Fibroblast of skin of right biceps (primary cell): ENCODE measurements at regions not wholly inside any gene's neighbourhood (a gene's known extent, or its start where the extent isn't known, plus 50 kb on each side); places are given as distances from the start of the nearest gene placed in this dataset.

Experiments used
- DNase-seq: peaks from one replicate; pipeline ENCODE4 v3.0.0-alpha.2; 2013

DNA sequence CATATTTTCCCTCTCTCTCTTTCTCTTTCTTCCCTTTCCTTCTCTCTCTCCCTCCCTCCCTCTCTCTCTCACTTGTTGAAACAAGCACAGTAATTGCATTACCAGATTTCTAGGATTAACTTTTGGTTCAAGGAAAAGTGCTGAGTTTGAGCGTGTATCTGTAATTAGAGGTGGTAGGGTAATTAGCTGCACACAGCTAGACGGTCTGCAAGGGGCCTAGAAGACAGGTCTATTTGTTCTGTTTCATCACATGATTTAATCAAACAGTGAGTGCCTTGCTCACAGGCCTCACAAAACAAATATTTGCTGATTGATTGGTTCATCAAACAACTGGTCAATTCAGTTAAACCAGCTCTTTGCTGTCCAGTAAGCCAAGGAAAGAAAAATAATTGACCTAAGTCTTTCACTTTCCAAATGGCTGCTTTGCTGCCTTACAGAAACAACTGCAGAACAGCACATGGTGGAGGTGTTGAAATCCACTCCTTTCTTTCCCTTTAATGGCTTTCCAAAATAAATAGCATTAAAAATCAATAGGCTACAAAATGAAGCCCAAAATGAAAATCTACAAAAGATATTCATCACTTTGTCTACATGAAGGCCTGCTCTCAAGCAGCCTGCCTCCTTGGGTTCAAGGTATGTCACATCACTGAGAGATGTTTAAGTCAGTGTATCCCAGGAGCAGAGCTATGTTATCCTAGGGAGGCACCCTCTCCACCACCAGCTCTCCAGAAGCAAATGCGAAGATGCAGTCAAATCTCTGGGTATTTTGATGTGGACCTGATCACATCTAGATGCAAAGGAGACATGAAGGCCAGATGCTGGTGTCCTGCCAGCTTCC lies 264.4 kb upstream of the SIX2 start:
- no peak for DNase-seq

DNA sequence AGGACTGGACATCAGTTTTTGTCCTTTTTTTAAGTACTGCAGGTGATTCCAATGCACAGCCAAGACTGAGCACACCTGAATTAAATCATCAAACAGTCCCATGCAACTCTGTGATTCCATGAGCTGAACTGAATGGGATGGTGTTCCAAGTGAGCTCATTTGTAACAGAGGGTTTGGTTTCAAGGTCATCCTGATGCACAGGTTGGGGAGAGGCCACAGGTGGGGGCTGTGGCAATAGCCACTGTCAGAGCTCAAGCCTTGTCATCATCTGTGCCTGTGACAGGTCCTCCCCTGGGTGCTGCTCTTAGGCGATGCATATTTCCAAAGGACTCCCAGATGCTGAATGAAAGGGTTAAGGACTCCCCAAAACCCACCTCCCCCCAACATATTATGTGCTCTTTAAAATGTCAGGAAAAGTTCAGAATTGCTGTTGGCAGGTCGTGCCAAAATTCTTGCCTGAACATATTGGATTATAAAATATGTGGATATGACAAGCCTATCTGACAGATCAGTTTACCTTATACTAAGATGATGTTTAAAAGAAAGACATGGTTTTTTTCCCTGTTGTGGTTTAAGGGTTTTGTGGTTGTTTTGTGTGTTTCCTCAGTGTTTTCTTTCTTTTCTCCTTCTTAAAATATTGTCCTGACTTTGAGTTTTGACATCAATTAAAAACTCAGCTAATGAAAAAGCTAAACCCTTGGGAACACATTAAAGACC lies 263.5 kb upstream of the SIX2 start:
- no peak for DNase-seq

DNA sequence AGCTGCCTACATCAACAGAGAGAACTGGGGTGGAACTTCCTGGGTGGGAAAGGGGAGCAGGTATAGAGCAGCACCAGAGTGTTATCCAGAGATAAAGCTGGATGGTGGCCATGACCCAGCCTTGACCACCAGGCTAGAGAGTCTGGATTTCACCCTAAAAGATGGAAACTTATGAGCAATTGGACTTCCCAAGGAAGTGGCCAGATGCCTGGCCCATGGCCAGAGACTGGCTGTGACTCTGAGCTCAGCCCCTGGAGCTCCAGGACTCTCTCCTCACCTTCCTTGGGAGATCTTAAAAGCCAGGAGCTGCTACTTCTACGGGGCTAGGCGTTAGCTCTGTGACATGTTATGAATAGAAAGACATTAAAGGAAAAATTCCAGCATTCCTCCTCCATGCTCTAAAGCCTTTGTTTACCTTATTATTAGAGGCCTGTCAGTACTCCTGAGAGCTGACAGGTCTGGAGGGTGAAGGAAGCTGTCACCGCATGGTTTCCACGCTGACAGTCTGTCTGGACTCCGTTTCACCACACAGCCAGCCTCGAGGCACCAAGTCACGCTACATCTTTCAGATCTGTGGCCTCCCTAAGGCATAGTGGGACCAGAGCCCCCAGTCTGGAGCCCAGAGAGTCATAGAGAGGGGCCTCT lies 260.0 kb upstream of the SIX2 start:
- peak; percentile 19 for DNase-seq

DNA sequence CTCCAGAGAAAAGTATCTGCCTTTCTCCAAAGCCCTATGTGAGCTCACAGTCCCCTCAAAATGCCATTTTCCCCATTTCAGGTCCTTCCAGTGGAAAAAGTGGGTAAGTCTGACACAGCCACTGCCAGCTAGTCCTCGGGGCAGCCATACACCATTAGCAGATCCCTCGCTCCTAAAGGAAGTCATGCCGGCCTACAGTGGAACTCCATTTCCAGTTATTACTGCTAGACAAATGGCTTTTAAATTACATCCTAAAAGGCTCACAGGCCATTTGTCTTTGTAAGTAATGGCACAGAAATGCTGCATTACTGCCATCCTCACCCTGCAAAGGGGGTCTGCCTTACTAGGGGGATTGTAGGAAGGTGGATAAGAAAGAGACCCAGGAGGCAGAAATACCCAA lies 259.4 kb upstream of the SIX2 start:
- no peak for DNase-seq

DNA sequence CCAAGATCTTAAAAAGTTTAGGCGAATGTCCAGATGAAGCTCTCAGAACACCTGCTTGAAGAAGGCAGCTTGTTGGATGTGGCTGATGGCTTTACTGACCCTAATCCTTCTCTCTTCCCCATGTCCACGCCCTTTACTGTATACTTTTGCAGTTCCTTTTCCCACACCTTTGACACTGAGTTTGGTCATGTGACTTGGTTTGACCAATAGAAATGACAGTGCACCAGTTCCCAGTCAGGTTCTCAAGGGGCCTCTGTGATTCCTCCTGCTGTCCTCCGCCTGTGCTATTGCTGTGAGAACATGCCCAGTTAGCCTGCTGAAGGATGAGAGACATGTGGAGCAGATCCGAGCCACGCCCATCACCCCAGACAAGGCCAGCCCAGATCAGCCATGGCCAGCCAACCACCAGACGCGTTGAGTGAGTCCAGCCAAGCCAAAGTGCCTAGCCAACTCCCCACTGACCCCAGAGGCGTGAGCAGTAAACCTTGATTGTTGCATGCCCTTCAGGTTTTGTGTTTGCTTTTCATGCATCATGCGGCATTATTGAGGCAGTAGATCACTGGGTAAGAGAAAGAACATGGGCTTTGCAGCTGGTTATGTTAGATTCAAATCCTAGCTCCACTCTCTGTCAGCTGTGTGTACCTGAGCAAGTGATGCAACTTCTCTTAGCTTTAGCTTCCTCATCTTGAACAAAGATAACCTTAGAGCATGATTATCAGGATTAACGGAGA lies 258.0 kb upstream of the SIX2 start:
- no peak for DNase-seq

DNA sequence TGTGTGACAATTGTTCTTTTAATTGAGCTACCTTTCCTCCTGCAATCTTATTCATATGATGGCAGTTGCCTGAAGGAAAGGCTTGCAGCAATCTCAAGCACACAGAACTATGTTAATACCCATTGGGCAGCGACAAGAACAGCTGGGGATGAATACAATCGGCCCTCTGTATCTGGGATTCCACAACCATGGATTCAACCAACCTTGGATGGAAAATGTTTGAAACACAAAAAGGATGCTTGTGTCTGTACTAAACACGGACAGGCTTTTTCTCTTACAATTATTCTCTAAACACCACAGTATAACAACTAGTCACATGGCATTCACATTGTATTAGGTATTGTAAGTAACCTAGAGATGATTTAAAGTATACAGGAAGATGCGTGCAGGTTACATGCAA lies 256.1 kb upstream of the SIX2 start:
- no peak for DNase-seq

DNA sequence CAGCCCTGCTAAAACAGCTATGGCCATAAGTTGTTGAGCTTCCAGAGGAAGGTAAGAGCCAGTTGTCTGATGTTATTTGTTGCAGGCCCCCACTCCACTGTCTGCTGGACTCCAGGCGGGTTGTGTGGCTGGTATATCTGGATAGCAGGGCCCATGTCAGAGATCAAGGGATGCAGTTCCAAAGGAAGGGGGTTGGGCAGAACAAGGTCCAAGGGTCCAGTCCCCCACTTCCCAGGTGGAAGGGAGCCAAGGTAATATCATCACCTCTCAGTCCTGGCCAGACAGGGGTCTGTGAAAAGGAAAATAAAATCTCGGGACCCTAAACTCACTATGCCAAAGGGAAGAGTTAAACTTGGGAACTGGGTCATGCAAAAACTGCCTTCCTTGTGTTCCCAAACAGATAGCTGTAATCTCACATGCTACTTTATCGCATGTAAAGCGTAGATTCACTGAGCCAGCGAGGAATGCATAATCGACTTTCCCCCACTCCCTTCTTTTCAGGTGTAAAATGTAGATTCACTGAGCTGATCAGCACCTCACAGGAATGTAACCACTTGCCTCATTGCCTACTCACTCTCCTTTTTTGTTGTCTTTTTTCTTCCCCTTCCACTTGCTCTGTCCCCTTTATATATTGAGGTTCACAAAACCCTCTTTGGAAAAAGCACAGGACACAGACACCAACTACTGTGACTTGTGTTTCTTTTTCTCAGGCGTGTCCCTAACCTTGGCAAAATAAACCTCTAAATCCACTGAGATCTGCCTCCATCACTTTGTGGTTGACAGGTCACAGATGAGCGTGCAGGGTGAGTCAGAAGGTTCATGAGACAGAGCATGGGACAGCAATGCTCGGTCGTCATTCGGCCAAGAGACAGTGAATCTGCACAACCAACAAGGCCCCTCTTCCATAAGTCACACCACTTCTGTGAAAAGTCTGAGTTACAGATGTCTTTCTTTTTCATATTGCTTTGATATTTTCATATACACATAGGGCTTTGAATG lies 255.3 kb upstream of the SIX2 start:
- peak; percentile 48 for DNase-seq

DNA sequence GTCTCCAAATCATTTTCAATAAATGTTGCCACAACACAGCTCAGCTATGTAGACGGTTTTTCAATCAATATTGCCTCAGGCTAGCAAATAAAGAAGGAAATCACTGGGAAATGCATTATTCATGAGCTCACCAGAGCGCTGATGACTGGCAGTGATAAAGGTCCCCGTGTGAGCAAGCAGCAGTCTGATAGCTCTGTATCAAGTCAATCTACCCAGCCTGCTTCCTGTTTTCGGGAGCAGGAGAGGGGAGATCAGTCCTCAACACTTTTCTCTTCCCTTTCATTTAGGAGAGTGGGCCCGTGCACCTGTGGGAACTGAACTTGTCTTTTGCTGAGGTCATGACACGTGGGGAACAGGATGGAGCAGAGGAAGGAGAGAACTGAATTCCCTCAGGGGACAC lies 253.9 kb upstream of the SIX2 start:
- no peak for DNase-seq

DNA sequence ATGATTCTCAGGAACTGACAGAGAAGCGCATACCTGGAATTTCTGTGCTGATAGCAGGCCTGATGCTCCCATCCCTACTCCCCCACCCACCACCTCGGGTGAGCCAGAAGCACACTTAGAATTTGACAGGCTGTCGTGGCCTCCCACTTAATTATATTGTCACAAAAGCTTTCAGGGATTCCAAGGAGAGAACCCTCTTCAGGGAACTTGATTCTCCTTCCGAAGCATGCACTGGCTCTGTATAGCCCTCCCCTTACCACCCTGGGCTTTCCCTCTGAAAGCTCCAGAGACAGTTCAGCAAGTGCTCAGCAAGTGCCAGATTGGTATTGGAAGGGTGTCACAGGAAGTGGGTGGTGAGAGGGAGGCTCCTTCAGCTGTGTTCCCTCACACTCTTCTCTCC lies 252.5 kb upstream of the SIX2 start:
- no peak for DNase-seq

DNA sequence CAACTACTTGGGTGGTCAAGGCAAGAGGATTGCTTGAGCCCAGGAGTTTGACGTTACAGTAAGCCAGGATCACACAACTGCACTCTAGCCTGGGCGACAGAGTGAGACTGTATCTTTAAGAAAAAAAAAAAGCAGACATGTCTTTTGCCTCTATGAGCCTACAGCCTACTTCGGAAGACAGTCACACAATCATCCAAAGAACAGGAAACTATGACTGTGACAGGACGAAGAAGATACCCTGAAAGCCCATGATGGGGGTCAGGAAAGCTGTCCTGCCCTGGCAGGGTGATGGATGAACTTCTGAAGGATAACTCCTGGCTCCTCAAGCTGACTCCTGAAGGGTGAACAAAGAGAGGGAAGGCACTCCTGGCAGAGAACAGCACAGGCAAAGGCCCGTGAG lies 251.7 kb upstream of the SIX2 start:
- DNase-seq, result no peak

DNA sequence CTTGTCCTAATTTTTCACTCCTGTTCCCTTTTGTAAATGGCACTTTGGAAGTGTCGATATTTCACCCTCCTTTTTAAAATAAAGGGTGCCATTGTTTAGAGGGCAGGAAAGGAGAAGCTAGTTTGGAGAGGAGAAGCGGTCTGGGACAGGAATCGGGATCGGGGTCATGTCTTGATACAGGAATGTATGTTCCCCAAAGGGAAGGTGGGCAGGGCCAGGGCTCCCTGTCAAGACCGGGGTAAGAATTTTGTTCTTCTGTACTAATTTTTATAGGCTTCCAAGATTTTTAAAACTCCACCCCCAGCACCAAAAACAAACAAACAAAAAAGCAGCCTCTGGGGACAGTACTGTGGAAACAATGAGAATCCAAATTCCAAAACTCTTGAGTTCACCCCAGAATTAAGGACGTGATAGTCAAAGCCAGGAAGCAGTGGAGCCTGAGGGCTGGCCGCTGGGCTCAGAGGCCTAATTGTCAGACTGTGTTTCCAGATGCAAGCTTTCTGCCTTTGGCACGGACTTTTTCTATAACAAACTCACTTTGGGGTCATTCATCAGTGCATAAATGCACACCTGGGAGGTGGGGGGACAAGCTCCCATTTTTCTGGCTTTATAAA lies 250.4 kb upstream of the SIX2 start:
- no peak for DNase-seq

DNA sequence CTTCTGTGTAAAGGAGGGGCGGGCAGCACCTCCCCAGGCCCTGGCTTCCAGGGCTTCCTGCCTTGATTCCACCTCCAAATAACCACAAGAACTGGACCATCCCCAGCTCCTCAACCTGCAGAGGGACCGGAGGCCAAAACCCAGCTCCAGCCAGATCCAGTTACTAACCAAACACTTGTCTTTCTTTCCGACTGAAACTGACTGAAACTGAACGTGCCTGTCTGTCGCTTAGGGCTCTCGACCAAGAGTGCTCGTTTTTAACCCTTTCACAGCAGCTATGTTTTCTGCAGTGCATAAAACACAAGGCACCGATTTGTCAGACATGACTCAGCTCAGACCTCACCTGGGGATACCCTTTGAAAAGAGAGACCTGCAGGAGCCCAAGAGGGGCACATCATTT lies 249.9 kb upstream of the SIX2 start:
- DNase-seq, result no peak

DNA sequence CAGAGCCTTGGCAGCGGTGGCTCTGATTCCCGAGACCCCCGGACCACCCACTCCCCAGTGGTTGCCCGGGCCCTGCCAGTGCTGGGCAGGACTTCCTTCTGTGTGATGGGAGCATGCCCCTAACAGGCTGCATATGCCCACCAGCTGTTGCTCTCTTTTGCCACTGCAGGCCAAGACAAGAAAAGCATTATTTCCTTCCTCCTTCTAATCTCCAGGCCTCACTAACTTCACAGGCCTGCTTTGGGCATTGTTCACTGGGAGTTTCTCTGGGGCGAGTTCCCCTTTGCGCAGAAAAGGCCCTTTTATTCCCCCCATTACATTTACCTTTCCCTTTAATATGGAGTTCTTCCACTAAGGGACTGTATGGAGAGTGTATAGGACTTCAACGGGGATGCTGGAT lies 249.1 kb upstream of the SIX2 start:
- no peak for DNase-seq

DNA sequence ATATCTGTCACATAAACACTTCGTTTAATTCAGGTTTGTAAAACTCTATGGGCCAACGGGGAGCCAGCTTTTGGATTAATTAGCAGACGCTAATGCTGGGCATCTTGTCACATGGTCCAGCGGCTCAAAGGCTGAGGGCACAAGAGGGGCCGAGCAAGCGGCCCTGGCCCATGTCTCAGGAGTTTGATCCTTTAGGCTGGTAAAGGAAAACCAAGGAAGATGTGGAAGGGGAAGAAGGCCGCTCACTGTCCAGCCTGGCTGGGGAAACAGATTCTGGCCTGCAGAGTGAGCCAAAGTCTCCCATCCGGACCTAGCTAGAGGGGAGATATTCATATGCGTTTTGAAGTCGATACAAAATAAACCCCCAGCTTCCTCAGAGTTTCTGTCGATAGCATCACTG lies 248.6 kb upstream of the SIX2 start:
- DNase-seq, result no peak

DNA sequence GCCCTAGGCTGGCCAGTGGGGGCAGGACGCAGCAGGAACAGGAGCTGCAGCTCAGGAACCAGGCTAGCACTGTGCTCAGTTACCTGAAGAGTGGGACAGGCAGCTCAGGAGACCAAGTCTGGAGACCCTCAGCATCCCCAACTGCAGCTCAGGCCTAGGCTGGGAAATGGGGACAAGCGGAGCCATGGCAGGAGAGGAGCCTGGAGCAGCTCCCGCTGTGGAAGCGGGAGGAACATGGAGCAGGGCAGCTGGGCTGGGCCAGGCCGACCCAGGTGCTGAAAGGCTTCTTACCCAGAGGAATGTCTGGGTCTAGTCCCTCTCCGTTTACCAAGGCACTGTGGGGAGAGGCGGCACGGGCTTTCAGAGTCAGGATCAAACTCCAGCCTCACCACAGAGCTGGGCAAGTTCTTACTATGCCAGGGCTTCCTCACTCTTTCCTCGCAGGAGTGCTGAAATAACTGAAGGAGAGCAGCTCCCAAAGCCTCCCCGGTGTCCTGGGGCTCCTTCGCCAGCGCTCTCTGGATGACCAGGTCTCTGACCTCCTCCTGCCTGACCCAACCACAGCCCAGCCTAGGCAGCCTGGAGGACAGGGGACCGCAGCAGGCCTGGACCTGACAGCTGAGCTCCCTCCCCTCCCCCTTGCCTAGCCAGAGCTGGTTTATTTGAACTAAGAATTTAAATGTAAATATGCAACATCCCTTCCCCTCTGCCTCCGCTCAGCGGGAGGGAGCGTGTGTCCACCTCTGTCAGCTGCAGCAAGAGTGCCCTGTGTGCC lies 247.8 kb upstream of the SIX2 start:
- no peak for DNase-seq

DNA sequence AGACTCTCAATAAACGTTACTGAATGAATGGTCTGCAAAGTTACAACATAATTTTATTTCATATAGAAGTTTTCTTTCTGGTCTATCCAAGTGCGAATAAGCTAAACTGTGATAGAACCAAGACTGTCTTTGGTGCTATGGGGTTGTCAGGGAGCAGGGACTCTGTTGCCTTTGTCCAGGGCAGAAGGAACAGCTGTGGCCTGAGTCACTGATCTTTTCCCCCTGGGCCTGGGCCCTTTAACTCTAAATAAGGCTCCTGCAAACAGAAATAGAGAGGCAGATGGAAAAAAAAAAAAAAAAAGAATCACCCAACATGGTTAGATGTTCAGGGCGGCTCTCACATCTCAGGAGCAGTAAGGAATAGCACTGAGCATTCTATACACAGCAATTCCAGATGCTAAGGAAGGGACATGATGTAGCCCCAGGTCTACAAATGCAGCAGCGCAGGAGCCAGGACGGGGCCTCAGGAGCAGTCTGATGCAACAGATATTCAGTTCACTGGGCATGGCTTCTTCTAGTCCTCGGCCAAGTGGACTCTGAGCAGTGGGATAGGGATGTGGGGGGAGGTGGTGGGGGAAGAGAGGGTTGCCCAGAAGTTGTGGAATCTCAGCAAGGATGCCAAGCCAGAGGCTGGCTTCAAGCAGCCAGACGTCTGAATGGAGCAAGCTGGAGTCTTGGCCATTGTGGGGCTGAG lies 247.1 kb upstream of the SIX2 start:
- DNase-seq, result no peak

DNA sequence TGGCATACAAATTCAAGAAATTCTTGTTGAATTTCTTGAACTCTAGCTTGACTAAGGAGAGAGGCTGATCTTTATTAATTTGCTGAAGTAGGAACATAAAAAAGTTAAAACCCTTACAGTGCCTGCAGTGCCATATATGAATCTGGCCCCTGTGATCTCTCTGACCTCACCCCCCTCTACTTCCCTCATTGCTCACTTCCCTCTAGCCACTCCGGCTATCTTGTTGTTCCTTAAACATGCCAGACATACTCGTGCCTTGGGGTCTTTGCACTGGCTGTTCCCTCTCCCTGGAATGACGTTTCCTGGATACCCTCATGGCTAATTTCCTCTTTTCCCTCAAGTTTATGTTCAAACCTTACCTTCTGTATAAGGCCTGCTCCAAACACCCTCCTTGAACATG lies 246.3 kb upstream of the SIX2 start:
- DNase-seq, result no peak

DNA sequence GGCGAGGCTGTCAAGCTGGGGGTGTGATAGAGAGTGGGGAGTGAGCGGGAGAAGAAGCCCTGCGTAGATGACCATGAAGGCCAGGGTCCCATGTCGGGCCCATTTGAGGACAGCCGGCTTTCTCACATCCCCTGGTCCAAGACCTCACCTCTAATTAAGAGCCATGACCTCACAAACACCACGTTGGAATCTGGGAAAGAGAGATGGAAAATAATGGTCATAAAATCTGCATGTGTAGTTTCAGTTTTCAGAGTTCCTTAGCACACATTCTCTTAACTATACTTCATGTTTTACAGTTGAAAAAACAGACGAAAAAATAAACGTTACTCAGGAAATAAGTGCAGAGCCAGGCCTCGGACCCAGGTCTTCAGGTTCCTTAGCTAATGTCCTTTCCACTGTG lies 244.8 kb upstream of the SIX2 start:
- no peak for DNase-seq

DNA sequence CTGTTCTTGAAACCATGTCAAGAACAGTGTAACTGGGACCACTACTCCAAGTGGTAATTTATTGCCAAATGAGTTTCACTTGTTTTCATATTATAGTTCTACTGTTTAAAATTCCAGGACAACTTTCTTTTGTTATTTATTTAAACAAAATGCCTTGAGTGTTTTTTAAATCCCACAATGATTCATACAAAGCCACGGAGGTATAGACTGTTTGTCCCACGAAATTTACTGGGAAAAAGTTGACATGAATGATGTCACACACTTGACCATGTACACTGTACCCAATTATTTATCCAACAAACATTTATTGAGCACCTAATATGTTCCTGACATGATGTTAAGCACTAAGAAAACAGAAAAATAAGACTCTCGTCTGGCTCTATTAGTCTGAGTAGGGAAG lies 243.9 kb upstream of the SIX2 start:
- no peak for DNase-seq

DNA sequence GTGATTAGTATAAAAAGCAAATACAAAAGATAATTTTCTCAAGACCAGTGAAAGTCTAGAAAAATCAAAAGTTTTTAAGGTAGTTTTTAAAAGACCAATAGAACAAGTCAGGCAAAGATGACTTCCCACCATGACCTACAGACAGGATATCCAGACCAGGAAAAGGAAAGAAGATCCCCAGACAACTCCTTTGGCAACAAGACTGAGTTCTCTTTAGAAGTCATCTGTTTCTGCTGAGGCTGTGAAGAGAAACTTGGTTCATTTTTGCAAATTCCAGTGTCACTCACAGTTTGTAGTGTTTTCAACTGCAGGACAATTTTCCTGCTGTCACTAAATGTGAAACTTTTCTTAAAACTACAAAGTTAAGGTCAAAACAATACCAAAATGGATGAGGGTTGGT lies 240.9 kb upstream of the SIX2 start:
- DNase-seq, result no peak
